Prostate gland (tissue), 2 donors: ENCODE measurements at regions not wholly inside any gene's neighbourhood (a gene's known extent, or its start where the extent isn't known, plus 50 kb on each side); places are given as distances from the start of the nearest gene placed in this dataset.
"Not testable (repeated sequence)": the region's sequence is repeated elsewhere in the genome, so short reads cannot be mapped to it uniquely, and the experiment has no call there.

Source experiments
- DNase-seq: peaks from one replicate; pipeline ENCODE4 v3.0.0-alpha.2; 2019; ENCODE audit warnings: low spot score
- H3K27ac ChIP-seq, 2 donors: fragments of 200-600 bp; sonication (generic); 2 replicates each; pipeline ENCODE4 v1.5.1; 2017 to 2019
- H3K27me3 ChIP-seq: fragments of 200-600 bp; sonication (generic); replicated peaks from 2 replicates; pipeline ENCODE4 v1.5.1; 2019; ENCODE audit not compliant: insufficient read depth
- H3K36me3 ChIP-seq, 2 donors: fragments of 200-600 bp; sonication (generic); 1 replicate in 1 of 2; 2 replicates in 1 of 2; pipeline versions ENCODE4 v1.5.1 to v1.8.1; 2017 to 2019
- H3K4me1 ChIP-seq: fragments of 200-600 bp; sonication (generic); replicated peaks from 2 replicates; pipeline ENCODE4 v1.5.1; 2019
- H3K4me3 ChIP-seq, 2 donors: fragments of 200-600 bp; sonication (generic); 2 replicates each; pipeline ENCODE4 v1.5.1; 2017 to 2019
- H3K9me3 ChIP-seq: fragments of 200-600 bp; sonication (generic); 2 replicates; pipeline ENCODE4 v1.5.1; 2017
- CTCF ChIP-seq, 4 experiments: fragments of 200-600 bp in 2 of 4; fragments of 450-650 bp in 2 of 4; sonication (generic) in 2 of 4; IDR thresholded peaks; 1 replicate in 3 of 4; 2 replicates in 1 of 4; pipeline ENCODE4 v1.5.1; 2016 to 2019; ENCODE audit warnings: antibody characterized with exemption in 4 of 4, mild to moderate bottlenecking in 2 of 4, moderate library complexity in 2 of 4
- POLR2A ChIP-seq: fragments of 450-650 bp; IDR thresholded peaks from one replicate; pipeline ENCODE4 v1.6.1; 2016; ENCODE audit warnings: antibody characterized with exemption, mild to moderate bottlenecking
- POLR2AphosphoS5 ChIP-seq: sonication (generic); formaldehyde crosslinking; IDR thresholded peaks from one replicate; pipeline ENCODE4 v1.6.1; 2017; ENCODE audit warnings: antibody characterized with exemption
- WGBS: methylation state at CpG from one replicate; pipeline ENCODE4 v1.1.5; 2018; 5-methylcytosine and 5-hydroxymethylcytosine counted together
- intact Hi-C: fragments of 100-400 bp; cut with DNase I; formaldehyde crosslinking; loops from one replicate; pipeline ENCODE4 v1.14.2; 2022

GRCh38 chr6:103505155-103505518, 1354.6 kb downstream of the HACE1 start:
- Histone ChIP-seq H3K4me1 (no peaks in the 10 kb centered on the region), H3K36me3 (no peaks in the 10 kb centered on the region), H3K27me3 (no peaks in the 10 kb centered on the region), H3K9me3 (no peaks in the 10 kb centered on the region), H3K27ac (no peak overlapping the region), H3K4me3 (no peak overlapping the region)
- DNase-seq, result no peak
- TF ChIP-seq CTCF (IDR thresholded peaks at IDR 0.05) (no peak), POLR2A (no peak), POLR2AphosphoS5 (no peak)
- intact Hi-C loops, result no loop called here
- WGBS, result 63% methylated on average over 2 of the region's 2 CpGs

- Histone ChIP-seq H3K4me1 (no peaks in the 10 kb centered on the region), H3K4me3 (no peak overlapping the region), H3K27me3 (no peaks in the 10 kb centered on the region), H3K36me3 (no peaks in the 10 kb centered on the region), H3K27ac (no peak overlapping the region), H3K9me3 (no peaks in the 10 kb centered on the region)
- TF ChIP-seq CTCF (IDR thresholded peaks at IDR 0.05), result no peak
- TF ChIP-seq POLR2A, result no peak
- TF ChIP-seq POLR2AphosphoS5, result no peak
- DNase-seq, result no peak
- 66% methylated on average over 1 of the region's 1 CpG for WGBS
- intact Hi-C loops, result no loop called here
These were observed 1355.1 kb downstream of the HACE1 start for GRCh38 chr6:103504501-103505154.

- WGBS, result 94% methylated on average over 11 of the region's 11 CpGs
These were observed 1363.1 kb downstream of the HACE1 start for GRCh38 chr6:103496588-103496987.

GRCh38 chr6:103456652-103457051, 1403.1 kb downstream of the HACE1 start:
- H3K36me3 ChIP-seq, result no peaks in the 10 kb centered on the region
- intact Hi-C loops, result no loop called here
- WGBS, result 87% methylated on average over 3 of the region's 3 CpGs
- no peaks in the 10 kb centered on the region for H3K4me1 ChIP-seq
- no peak overlapping the region for H3K27ac ChIP-seq
- no peak overlapping the region for H3K4me3 ChIP-seq
- H3K27me3 ChIP-seq, result no peaks in the 10 kb centered on the region
- DNase-seq, result no peak
- H3K9me3 ChIP-seq, result no peaks in the 10 kb centered on the region
- no peak for TF ChIP-seq POLR2AphosphoS5
- no peak for TF ChIP-seq CTCF (IDR thresholded peaks at IDR 0.05)
- TF ChIP-seq POLR2A, result no peak

More at GRCh38 chr6:103496588-103496987, 1363.1 kb downstream of the HACE1 start:
- H3K27me3 ChIP-seq, DNase-seq, H3K27ac ChIP-seq, H3K4me3 ChIP-seq, intact Hi-C loops, H3K36me3 ChIP-seq, H3K9me3 ChIP-seq, H3K4me1 ChIP-seq: not testable (repeated sequence)

GRCh38 chr6:103455275-103455674, 1404.4 kb downstream of the HACE1 start:
- Histone ChIP-seq H3K36me3 (no peaks in the 10 kb centered on the region), H3K4me1 (no peaks in the 10 kb centered on the region), H3K27me3 (no peaks in the 10 kb centered on the region), H3K27ac (no peak overlapping the region), H3K4me3 (no peak overlapping the region), H3K9me3 (no peaks in the 10 kb centered on the region)
- no peak for TF ChIP-seq POLR2AphosphoS5
- WGBS, result 85% methylated on average over 1 of the region's 1 CpG
- intact Hi-C loops, result no loop called here
- DNase-seq, result no peak

- H3K27ac ChIP-seq, result no peak overlapping the region
- no peaks in the 10 kb centered on the region for H3K9me3 ChIP-seq
- no peak overlapping the region for H3K4me3 ChIP-seq
- WGBS, result 38% methylated on average over 1 of the region's 1 CpG
- H3K36me3 ChIP-seq, result no peaks in the 10 kb centered on the region
- TF ChIP-seq POLR2A (no peak), CTCF (IDR thresholded peaks at IDR 0.05) (no peak), POLR2AphosphoS5 (no peak)
- no peak for DNase-seq
- H3K27me3 ChIP-seq, result no peaks in the 10 kb centered on the region
- intact Hi-C loops, result no loop called here
- H3K4me1 ChIP-seq, result no peaks in the 10 kb centered on the region
These were observed 1450.2 kb downstream of the HACE1 start for GRCh38 chr6:103409475-103409874.
